Neural progenitor cell (in vitro differentiated cells): ENCODE measurements at regions not wholly inside any gene's neighbourhood (a gene's known extent, or its start where the extent isn't known, plus 50 kb on each side); places are given as distances from the start of the nearest gene placed in this dataset.
A peak's percentile ranks its signal among the peaks of the same experiment; 100 is the strongest.

ENCODE experiments used
- DNase-seq: peaks from one replicate; pipeline ENCODE4 v3.0.0-alpha.2; 2016; ENCODE audit warnings: low spot score
- H2AFZ ChIP-seq: fragments of 200-600 bp; sonication (generic); replicated peaks from 2 replicates; pipeline ENCODE4 v1.6.1; 2016; ENCODE audit warnings: antibody characterized with exemption
- H3F3A ChIP-seq: fragments of 200-600 bp; sonication (generic); 2 replicates; pipeline ENCODE4 v1.6.1; 2016; ENCODE audit warnings: antibody characterized with exemption, low read depth
- H3K27ac ChIP-seq: fragments of 200-600 bp; sonication (generic); 2 replicates; pipeline ENCODE4 v1.5.1; 2016; ENCODE audit warnings: mild to moderate bottlenecking
- H3K27me3 ChIP-seq: fragments of 200-600 bp; sonication (generic); 2 replicates; pipeline ENCODE4 v1.6.1; 2016; ENCODE audit warnings: mild to moderate bottlenecking, moderate library complexity
- H3K36me3 ChIP-seq: fragments of 200-600 bp; sonication (generic); 2 replicates; pipeline ENCODE4 v1.5.1; 2016
- H3K4me1 ChIP-seq: fragments of 200-600 bp; sonication (generic); 2 replicates; pipeline ENCODE4 v1.6.1; 2016; ENCODE audit warnings: mixed run types
- H3K4me2 ChIP-seq: fragments of 200-600 bp; sonication (generic); 2 replicates; pipeline ENCODE4 v1.6.1; 2016
- H3K4me3 ChIP-seq: fragments of 200-600 bp; sonication (generic); 2 replicates; pipeline ENCODE4 v1.5.1; 2016
- H3K79me2 ChIP-seq: fragments of 200-600 bp; sonication (generic); 2 replicates; pipeline ENCODE4 v1.6.1; 2016; ENCODE audit warnings: low read depth
- H3K9ac ChIP-seq: fragments of 200-600 bp; sonication (generic); 2 replicates; pipeline ENCODE4 v1.6.1; 2016
- H3K9me3 ChIP-seq: fragments of 200-600 bp; sonication (generic); 2 replicates; pipeline ENCODE4 v1.5.1; 2016; ENCODE audit warnings: low read depth
- H4K20me1 ChIP-seq: fragments of 200-600 bp; sonication (generic); 2 replicates; pipeline ENCODE4 v1.6.1; 2016; ENCODE audit warnings: low read depth
- H3K27ac Mint-ChIP-seq: 3 replicates; pipeline ENCODE4 v1.8.0; 2021; ENCODE audit warnings: mixed read lengths
- H3K27me3 Mint-ChIP-seq: 2 replicates; pipeline ENCODE4 v1.8.0; 2022; ENCODE audit warnings: low read depth, mild to moderate bottlenecking, inconsistent platforms, moderate library complexity, mixed read lengths; ENCODE audit not compliant: insufficient read depth
- H3K36me3 Mint-ChIP-seq: 3 replicates; pipeline ENCODE4 v1.8.0; 2021; ENCODE audit warnings: mixed read lengths
- H3K4me1 Mint-ChIP-seq: 3 replicates; pipeline ENCODE4 v1.8.0; 2021; ENCODE audit warnings: mixed read lengths
- H3K4me3 Mint-ChIP-seq: 3 replicates; pipeline ENCODE4 v1.8.0; 2021; ENCODE audit warnings: mild to moderate bottlenecking, moderate library complexity, mixed read lengths
- H3K9me3 Mint-ChIP-seq: 3 replicates; pipeline ENCODE4 v1.8.0; 2020; ENCODE audit warnings: mixed read lengths
- CTCF ChIP-seq: fragments of 200-600 bp; sonication (generic); IDR thresholded peaks from 2 replicates; pipeline ENCODE4 v1.5.1; 2017; ENCODE audit warnings: antibody characterized with exemption, mild to moderate bottlenecking
- EZH2 ChIP-seq: fragments of 200-600 bp; sonication (generic); IDR thresholded peaks from 2 replicates; pipeline ENCODE4 v1.6.1; 2017; ENCODE audit warnings: antibody characterized with exemption, mild to moderate bottlenecking, moderate library complexity
- EZH2phosphoT487 ChIP-seq: fragments of 200-600 bp; sonication (generic); IDR thresholded peaks from 2 replicates; pipeline ENCODE4 v1.6.1; 2017; ENCODE audit warnings: antibody characterized with exemption

- Mint-ChIP-seq H3K36me3 (no peaks in the 10 kb centered on the region), H3K4me1 (peaks cover 40% of the 10 kb centered on the region), H3K9me3 (peaks cover 4% of the 10 kb centered on the region), H3K27me3 (peaks cover 13% of the 10 kb centered on the region), H3K27ac (no peak overlapping the region), H3K4me3 (no peak overlapping the region)
- H3K4me2 ChIP-seq, result no peak overlapping the region
- no peak overlapping the region for H2AFZ ChIP-seq
- H4K20me1 ChIP-seq, result no peaks in the 10 kb centered on the region
- H3K36me3 ChIP-seq, result no peaks in the 10 kb centered on the region
- peaks cover 9% of the 10 kb centered on the region for H3K4me1 ChIP-seq
- no peaks in the 10 kb centered on the region for H3F3A ChIP-seq
- no peak overlapping the region for H3K9ac ChIP-seq
- H3K79me2 ChIP-seq, result no peaks in the 10 kb centered on the region
- TF ChIP-seq EZH2phosphoT487 (no peak), CTCF (no peak), EZH2 (no peak)
- H3K9me3 ChIP-seq, result no peaks in the 10 kb centered on the region
- H3K4me3 ChIP-seq, result no peak overlapping the region
- no peak overlapping the region for H3K27ac ChIP-seq
- DNase-seq, result no peak
- no peaks in the 10 kb centered on the region for H3K27me3 ChIP-seq
Measured at GRCh38 chr14:101189266-101189665, 285.7 kb upstream of the RTL1 start.

DNA sequence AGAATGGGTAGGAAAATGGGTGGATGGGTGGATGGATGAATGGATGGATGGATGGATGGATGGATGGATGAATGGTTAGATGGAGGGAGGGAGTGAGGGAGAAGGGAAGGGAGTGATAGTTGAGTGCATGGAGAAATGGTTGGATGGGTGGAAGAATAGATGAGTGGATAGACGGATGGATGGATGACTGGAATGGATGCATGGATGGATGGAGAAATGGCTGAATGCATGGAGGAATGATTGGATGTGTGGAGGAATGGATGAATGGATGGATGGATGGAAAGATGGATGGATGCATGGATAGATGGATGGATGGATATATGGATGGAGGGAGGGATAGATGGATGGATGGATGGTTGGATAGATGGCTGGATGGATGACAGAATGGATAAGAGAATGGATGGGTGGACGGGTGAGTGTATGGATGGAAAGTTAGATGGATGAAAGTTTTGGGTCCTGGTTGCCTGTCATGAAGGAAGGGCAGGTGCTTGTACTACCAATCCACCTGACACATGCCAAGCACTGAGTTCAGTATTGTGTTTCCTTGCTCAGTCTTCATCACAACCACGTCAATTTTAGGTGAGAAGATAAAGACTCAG, 286.5 kb upstream of the RTL1 start:
- no peak overlapping the region for H3K27ac ChIP-seq
- Mint-ChIP-seq H3K27me3 (peaks cover 11% of the 10 kb centered on the region), H3K36me3 (no peaks in the 10 kb centered on the region), H3K4me3 (peak overlapping the region; percentile 2), H3K9me3 (peaks cover 4% of the 10 kb centered on the region), H3K27ac (peak overlapping the region; percentile 6), H3K4me1 (peaks cover 33% of the 10 kb centered on the region)
- H3K4me3 ChIP-seq, result no peak overlapping the region
- no peak for DNase-seq
- no peak overlapping the region for H2AFZ ChIP-seq
- no peak overlapping the region for H3K9ac ChIP-seq
- no peak for TF ChIP-seq EZH2
- no peaks in the 10 kb centered on the region for H3K79me2 ChIP-seq
- no peak overlapping the region for H3K4me2 ChIP-seq
- H3K9me3 ChIP-seq, result no peaks in the 10 kb centered on the region
- H3K4me1 ChIP-seq, result peaks cover 9% of the 10 kb centered on the region
- H3K36me3 ChIP-seq, result no peaks in the 10 kb centered on the region
- H3F3A ChIP-seq, result no peaks in the 10 kb centered on the region
- H3K27me3 ChIP-seq, result no peaks in the 10 kb centered on the region
- H4K20me1 ChIP-seq, result no peaks in the 10 kb centered on the region

DNA sequence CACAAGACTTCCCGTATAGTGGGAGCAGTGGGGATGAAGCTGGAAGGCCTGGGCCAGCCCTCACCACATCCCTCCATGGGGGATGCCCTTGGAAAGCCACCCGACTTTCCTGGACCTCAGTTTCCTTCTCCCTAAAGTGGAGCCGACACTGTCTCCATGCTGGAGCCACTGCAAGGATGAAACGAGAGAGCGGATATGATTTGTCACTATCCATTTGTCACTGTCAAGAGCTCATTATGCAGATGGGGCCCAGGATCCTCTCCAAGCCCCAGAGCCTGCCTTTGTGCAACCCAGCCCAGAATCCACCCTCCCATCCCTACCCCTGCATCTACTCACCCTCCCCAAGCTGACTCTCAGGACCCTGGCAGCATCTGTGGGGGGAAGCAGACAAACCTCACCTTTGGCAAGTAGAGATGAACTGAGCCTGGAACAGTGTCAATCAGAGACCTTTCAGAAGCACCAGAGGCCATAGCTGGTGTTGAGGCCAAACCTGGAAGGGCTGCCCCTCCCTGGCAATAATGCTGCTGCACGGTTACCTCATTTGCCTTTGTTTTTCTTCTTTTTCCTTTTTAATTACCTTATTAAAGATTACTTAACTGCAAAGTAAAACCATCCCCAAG, 287.7 kb upstream of the RTL1 start:
- H3K4me3 Mint-ChIP-seq, result no peak overlapping the region
- TF ChIP-seq EZH2, result no peak
- no peak for TF ChIP-seq EZH2phosphoT487
- no peaks in the 10 kb centered on the region for H3K36me3 Mint-ChIP-seq
- peaks cover 9% of the 10 kb centered on the region for H3K27me3 Mint-ChIP-seq
- H3K27ac Mint-ChIP-seq, result peak overlapping the region; percentile 70
- H3K9me3 ChIP-seq, result no peaks in the 10 kb centered on the region
- no peaks in the 10 kb centered on the region for H3K36me3 ChIP-seq
- peaks cover 32% of the 10 kb centered on the region for H3K4me1 Mint-ChIP-seq
- no peak for DNase-seq
- no peak overlapping the region for H3K9ac ChIP-seq
- no peak overlapping the region for H2AFZ ChIP-seq
- H3F3A ChIP-seq, result no peaks in the 10 kb centered on the region
- no peak overlapping the region for H3K4me3 ChIP-seq
- peaks cover 8% of the 10 kb centered on the region for H3K4me1 ChIP-seq
- no peaks in the 10 kb centered on the region for H3K79me2 ChIP-seq
- no peaks in the 10 kb centered on the region for H4K20me1 ChIP-seq
- no peak overlapping the region for H3K27ac ChIP-seq
- H3K9me3 Mint-ChIP-seq, result peaks cover 4% of the 10 kb centered on the region
- no peaks in the 10 kb centered on the region for H3K27me3 ChIP-seq
- no peak overlapping the region for H3K4me2 ChIP-seq

- Histone ChIP-seq H2AFZ (no peak overlapping the region), H3K4me3 (no peak overlapping the region), H3K27ac (no peak overlapping the region), H3K9ac (no peak overlapping the region), H3K4me2 (no peak overlapping the region), H4K20me1 (no peaks in the 10 kb centered on the region), H3K36me3 (no peaks in the 10 kb centered on the region), H3K27me3 (no peaks in the 10 kb centered on the region), H3K79me2 (no peaks in the 10 kb centered on the region), H3K4me1 (peaks cover under 1% of the 10 kb centered on the region), H3K9me3 (no peaks in the 10 kb centered on the region), H3F3A (no peaks in the 10 kb centered on the region)
- peaks cover 28% of the 10 kb centered on the region for H3K4me1 Mint-ChIP-seq
- peaks cover 13% of the 10 kb centered on the region for H3K27me3 Mint-ChIP-seq
- no peaks in the 10 kb centered on the region for H3K36me3 Mint-ChIP-seq
- DNase-seq, result no peak
- no peak overlapping the region for H3K4me3 Mint-ChIP-seq
- no peak overlapping the region for H3K27ac Mint-ChIP-seq
- peaks cover 4% of the 10 kb centered on the region for H3K9me3 Mint-ChIP-seq
- TF ChIP-seq EZH2, result no peak
- TF ChIP-seq EZH2phosphoT487, result no peak
- TF ChIP-seq CTCF, result no peak
Measured at GRCh38 chr14:101191721-101192660, 288.5 kb upstream of the RTL1 start.
